Testis (tissue), 2 donors: ENCODE measurements at regions not wholly inside any gene's neighbourhood (a gene's known extent, or its start where the extent isn't known, plus 50 kb on each side); places are given as distances from the start of the nearest gene placed in this dataset.

Experiments
- DNase-seq: peaks from one replicate; pipeline ENCODE4 v3.0.0-alpha.2; 2019
- H3K27ac ChIP-seq, 2 donors: fragments of 200-600 bp; sonication (generic); one replicate each; pipeline ENCODE4 v1.5.1; 2019
- H3K27me3 ChIP-seq: fragments of 200-600 bp; sonication (generic); one replicate; pipeline ENCODE4 v1.5.1; 2019
- H3K36me3 ChIP-seq: fragments of 200-600 bp; sonication (generic); one replicate; pipeline ENCODE4 v1.5.1; 2017; ENCODE audit warnings: low read depth; ENCODE audit errors: missing control alignments
- H3K4me1 ChIP-seq: fragments of 200-600 bp; sonication (generic); one replicate; pipeline ENCODE4 v1.5.1; 2019
- H3K4me3 ChIP-seq, 2 donors: fragments of 200-600 bp; sonication (generic); one replicate each; pipeline ENCODE4 v1.5.1; 2017 to 2019
- H3K9me3 ChIP-seq: fragments of 200-600 bp; sonication (generic); one replicate; pipeline ENCODE4 v1.5.1; 2017
- CTCF ChIP-seq, 3 experiments: fragments of 450-650 bp in 2 of 3; fragments of 200-600 bp in 1 of 3; sonication (generic) in 1 of 3; IDR thresholded peaks; one replicate each; pipeline ENCODE4 v1.5.1; 2016 to 2019; ENCODE audit warnings: antibody characterized with exemption in 3 of 3, mild to moderate bottlenecking in 2 of 3, moderate library complexity in 1 of 3
- POLR2A ChIP-seq: fragments of 450-650 bp; IDR thresholded peaks from one replicate; pipeline ENCODE4 v1.6.1; 2017; ENCODE audit warnings: antibody characterized with exemption, mild to moderate bottlenecking, moderate library complexity
- WGBS, 2 donors: methylation state at CpG; one replicate each; pipeline ENCODE4 v1.1.5; 2018; 5-methylcytosine and 5-hydroxymethylcytosine counted together
- intact Hi-C: fragments of 100-400 bp; cut with DNase I; formaldehyde crosslinking; loops from one replicate; pipeline ENCODE4 v1.15.1; 2023; ENCODE audit warnings: low total_unique reads

- WGBS, 2 donors: 81 to 83% methylated on average over 1 of the region's 1 CpG
Measured at GRCh38 chr2:204279819-204280218, 265.5 kb upstream of the PARD3B start.

GRCh38 chr2:204280262-204280668 is 265.0 kb upstream of the PARD3B start:
- Histone ChIP-seq H3K36me3 (no peaks in the 10 kb centered on the region), H3K9me3 (no peaks in the 10 kb centered on the region), H3K27ac (no peak overlapping the region), H3K27me3 (no peaks in the 10 kb centered on the region), H3K4me3 (no peak overlapping the region), H3K4me1 (no peaks in the 10 kb centered on the region)
- no peak for TF ChIP-seq CTCF (IDR thresholded peaks at IDR 0.05)
- no peak for TF ChIP-seq POLR2A
- intact Hi-C loops: no loop called here
- no peak for DNase-seq

More at GRCh38 chr2:204279819-204280218, 265.5 kb upstream of the PARD3B start:
- no peaks in the 10 kb centered on the region for H3K36me3 ChIP-seq
- no peak overlapping the region for H3K27ac ChIP-seq
- H3K27me3 ChIP-seq: no peaks in the 10 kb centered on the region
- no peaks in the 10 kb centered on the region for H3K4me1 ChIP-seq
- TF ChIP-seq CTCF (IDR thresholded peaks at IDR 0.05): no peak
- no peak for TF ChIP-seq POLR2A
- no peaks in the 10 kb centered on the region for H3K9me3 ChIP-seq
- intact Hi-C loops: no loop called here
- no peak overlapping the region for H3K4me3 ChIP-seq
- no peak for DNase-seq

GRCh38 chr2:204282081-204282480 is 263.2 kb upstream of the PARD3B start:
- TF ChIP-seq POLR2A: no peak
- Histone ChIP-seq H3K4me1 (no peaks in the 10 kb centered on the region), H3K9me3 (no peaks in the 10 kb centered on the region), H3K36me3 (no peaks in the 10 kb centered on the region), H3K27ac (no peak overlapping the region), H3K27me3 (no peaks in the 10 kb centered on the region), H3K4me3 (no peak overlapping the region)
- 86 to 92% methylated on average over 3 of the region's 3 CpGs for WGBS, 2 donors
- intact Hi-C loops: no loop called here
- DNase-seq: no peak

GRCh38 chr2:204282525-204282924 is 262.8 kb upstream of the PARD3B start:
- TF ChIP-seq CTCF (IDR thresholded peaks at IDR 0.05) (no peak), POLR2A (no peak)
- Histone ChIP-seq H3K36me3 (no peaks in the 10 kb centered on the region), H3K4me3 (no peak overlapping the region), H3K27me3 (no peaks in the 10 kb centered on the region), H3K9me3 (no peaks in the 10 kb centered on the region), H3K4me1 (no peaks in the 10 kb centered on the region), H3K27ac (no peak overlapping the region)
- DNase-seq: no peak
- 82 to 88% methylated on average over 4 of the region's 4 CpGs for WGBS, 2 donors
- intact Hi-C loops: no loop called here

- Histone ChIP-seq H3K27me3 (no peaks in the 10 kb centered on the region), H3K4me3 (no peak overlapping the region), H3K9me3 (no peaks in the 10 kb centered on the region), H3K4me1 (no peaks in the 10 kb centered on the region), H3K27ac (no peak overlapping the region), H3K36me3 (no peaks in the 10 kb centered on the region)
- intact Hi-C loops: no loop called here
- no peak for DNase-seq
- 88 to 98% methylated on average over 1 of the region's 1 CpG for WGBS, 2 donors
- no peak for TF ChIP-seq CTCF (IDR thresholded peaks at IDR 0.05)
- TF ChIP-seq POLR2A: no peak
Measured at GRCh38 chr2:204289066-204289465, 256.2 kb upstream of the PARD3B start.
